ACHN (cell line): ENCODE measurements at regions not wholly inside any gene's neighbourhood (a gene's known extent, or its start where the extent isn't known, plus 50 kb on each side); places are given as distances from the start of the nearest gene placed in this dataset.
"Not testable (repeated sequence)": the region's sequence is repeated elsewhere in the genome, so short reads cannot be mapped to it uniquely, and the experiment has no call there.

Experiments
- DNase-seq: peaks from one replicate; pipeline ENCODE4 v3.0.0-alpha.2; 2015
- in situ Hi-C: cut with HindIII; loops from 2 replicates; pipeline ENCODE4 v1.10.0; 2017; ENCODE audit warnings: low sequenced_read_pairs, low pct_ligation_motif_present, low pct_unique_long_range_greater_than_20kb

- no peak for DNase-seq
- in situ Hi-C loops: no loop called here
Measured at GRCh38 chr5:56763711-56764466, 51.5 kb upstream of the MAP3K1 start.

DNA sequence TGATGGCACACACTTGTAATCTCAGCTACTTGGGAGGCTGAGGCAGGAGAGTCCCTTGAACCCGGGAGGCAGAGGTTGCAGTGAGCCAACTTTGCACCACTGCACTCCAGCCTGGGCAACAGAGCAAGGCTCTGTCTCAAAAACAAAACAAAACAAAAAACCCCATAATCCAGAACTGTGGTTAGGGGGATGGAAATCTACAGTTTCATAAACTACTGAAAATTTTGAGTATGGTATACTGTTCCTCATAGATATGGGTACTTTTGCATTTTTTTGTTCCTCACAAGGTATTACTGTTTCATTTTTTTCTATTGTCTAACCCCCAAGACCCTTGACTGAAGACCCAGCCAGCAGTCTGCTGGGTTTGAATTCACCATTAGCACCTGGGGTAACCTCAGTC is 52.2 kb upstream of the MAP3K1 start:
- no peak for DNase-seq
- in situ Hi-C loops: no loop called here

DNA sequence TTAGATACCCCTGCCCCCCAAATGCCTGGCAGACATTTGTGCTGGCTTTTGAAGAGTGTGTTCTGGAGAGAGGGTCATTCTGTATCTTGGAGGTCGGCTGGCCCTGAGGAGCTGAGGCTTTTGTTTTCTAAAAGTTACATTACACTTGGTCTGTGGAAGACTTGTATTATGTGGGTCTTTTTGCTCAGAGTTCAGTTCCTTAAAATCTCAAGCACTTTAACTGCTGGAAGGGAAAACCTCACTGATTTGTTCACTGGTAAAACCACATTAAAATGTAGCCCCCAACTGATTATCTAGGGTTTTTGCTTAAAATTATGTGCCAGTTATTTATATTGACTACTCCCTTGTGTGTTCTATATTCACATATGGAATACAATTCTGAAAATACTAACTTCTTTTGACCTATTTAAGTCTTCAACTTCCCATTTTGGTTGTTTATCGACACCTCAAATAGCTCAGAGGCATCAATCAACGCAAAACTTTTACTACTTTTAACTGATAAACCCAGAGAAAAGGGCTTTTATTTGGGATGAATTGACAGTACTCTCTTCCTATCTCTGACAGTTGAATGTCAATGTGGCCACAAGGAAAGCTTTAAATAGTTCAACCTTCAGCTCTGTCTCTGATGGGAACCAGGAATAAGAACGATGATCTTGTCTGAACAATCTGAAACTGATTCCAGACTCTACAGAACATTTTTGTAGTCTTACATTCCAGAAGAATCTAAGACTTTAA is 54.0 kb upstream of the MAP3K1 start:
- in situ Hi-C loops: no loop called here
- DNase-seq: no peak

GRCh38 chr5:56760723-56761122 is 54.6 kb upstream of the MAP3K1 start:
- in situ Hi-C loops: no loop called here
- no peak for DNase-seq

GRCh38 chr5:56759521-56760216 is 55.7 kb upstream of the MAP3K1 start:
- in situ Hi-C loops: no loop called here
- DNase-seq: no peak

DNA sequence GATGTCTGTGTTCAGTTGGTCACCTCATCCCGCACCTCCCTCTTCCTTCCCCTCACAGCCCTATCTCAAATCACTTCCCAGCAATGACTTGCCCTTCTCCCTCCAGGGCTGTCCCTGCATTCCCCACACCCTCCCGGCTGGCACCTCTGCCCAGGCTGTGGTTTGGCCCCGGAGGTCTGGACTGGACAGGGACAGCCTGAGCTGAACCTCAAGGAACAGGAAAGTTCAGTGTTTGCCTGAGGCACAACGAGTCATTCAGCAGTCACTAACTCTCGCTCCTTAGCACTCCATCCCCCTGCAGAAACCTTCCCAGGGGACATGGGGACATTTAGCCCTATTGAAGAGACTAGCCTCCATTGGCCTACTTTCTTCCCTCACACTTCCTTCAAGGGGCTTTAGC is 58.3 kb upstream of the MAP3K1 start:
- no peak for DNase-seq
- in situ Hi-C loops: no loop called here

DNA sequence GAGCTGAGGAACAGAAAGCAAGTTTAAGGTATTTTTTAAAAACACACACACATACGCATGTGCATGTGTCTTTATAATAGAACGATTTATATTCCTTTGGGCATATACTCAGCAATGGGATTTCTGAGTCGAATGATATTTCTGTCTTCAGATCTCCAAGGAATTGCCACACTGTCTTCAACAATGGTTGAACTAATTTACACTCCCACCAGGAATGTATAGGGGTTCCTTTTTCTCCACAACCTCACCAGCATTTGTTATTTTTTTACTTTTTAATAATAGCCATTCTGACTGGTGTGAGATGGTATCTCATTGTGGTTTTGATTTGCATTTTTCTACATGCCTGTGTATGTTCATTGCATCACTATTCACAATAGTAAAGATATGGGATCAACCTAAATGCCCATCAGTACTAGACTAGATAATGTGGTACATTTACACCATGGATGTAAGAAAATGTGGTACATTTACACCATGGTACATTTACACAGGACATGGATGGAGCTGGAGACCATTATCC is 60.3 kb upstream of the MAP3K1 start:
- in situ Hi-C loops: no loop called here

DNA sequence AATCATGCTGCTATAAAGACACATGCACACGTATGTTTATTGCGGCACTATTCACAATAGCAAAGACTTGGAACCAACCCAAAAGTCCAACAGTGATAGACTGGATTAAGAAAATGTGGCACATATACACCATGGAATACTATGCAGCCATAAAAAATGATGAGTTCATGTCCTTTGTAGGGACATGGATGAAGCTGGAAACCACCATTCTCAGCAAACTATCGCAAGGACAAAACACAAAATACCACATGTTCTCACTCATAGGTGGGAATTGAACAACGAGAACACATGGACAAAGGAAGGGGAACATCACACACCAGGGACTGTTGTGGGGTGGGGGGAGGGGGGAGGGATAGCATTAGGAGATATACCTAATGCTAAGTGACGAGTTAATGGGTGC is 61.8 kb upstream of the MAP3K1 start:
- in situ Hi-C loops, DNase-seq: not testable (repeated sequence)

More for the DNA sequence above, 60.3 kb upstream of the MAP3K1 start:
- DNase-seq: no peak

DNA sequence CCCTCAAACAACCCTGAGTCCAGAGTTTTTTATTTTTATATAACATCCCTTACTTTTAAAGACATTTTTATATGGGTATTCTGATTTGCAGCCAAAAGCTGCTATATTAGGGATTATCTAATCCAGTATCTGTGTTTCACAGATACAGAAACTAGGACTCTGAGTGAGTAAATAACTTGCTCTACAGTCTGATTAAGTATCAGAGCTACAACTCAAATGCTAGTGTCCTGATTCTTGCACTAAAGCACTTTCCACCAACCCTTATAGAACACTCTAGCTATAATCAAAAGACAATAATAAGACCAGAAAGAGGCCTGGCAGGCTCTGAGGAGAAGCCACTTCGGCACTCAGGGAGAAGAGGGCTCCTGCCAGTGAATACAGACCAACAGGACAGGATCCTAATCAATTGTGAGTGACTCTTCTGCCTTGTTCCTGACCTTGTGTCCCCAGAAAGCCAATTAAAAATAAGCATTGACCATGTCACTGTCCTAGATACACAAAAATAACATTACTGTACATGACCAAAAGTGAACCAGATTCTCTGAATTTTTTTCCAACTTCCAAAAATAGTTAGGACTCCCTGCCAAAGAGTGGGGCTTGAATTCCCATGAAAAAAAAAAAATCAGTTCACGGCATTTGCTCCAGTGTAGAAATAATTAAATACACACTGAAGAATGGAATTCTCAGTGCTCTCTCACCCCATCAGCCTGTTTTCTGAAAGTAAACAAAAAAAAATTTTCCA is 63.6 kb upstream of the MAP3K1 start:
- no peak for DNase-seq
- in situ Hi-C loops: no loop called here

- DNase-seq: no peak
- in situ Hi-C loops: no loop called here
Measured at GRCh38 chr5:56749842-56750241, 65.5 kb upstream of the MAP3K1 start.

DNA sequence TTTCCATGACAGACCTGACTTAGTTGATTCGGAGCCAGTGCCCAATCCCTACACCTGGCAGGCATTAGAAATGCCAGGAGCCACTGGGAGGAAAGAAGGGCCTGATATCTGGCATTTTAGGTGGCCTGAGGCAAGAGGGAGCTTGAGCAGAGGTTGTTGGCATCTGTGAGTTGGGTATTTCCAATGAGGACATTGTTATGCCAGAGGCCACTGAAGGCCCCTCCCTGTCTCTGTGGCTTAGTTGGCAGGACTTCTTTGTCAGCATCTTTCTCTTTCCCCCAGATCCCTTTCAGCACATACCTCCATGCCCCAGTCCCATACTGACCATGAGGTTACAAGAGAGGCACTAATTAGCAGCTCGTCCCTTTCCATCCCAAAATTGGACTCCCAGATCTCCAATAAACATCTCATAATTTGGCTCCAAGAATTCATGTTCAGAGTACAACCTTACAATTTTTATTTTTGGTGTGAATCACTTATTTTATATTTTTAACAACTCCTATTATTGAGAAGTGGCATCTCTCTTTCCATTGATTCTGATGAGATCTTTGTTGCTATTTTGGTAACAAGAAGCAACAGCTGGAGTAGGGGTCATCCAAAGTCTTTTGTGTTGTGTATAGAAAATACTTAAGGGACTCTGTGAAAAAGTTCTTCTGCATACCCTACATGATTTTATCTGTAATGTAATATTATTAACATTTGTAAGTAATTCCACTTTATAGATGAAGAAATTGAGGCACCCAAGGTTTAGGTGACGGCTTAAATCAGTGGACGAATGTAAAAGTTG is 68.6 kb upstream of the MAP3K1 start:
- in situ Hi-C loops: no loop called here
- DNase-seq: no peak

GRCh38 chr5:56745864-56746263 is 69.5 kb upstream of the MAP3K1 start:
- no peak for DNase-seq
- in situ Hi-C loops: no loop called here

DNA sequence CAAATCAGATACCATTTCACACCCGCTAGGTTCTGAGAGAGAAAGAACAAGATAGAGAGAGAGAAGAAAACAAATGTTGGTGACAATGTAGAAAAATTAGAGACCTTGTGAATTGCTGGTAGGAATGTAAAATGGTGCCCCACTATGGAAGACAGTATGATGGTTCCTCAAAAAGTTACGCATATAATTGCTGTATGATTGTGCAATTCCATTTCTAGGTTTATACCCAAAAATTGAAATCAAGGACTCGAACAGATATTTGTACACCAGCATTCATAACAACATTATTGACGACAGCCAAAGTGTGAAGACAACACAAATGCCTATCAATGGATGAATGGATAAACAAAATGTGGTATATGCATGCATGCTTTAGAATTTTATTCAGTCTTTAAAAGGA is 74.5 kb upstream of the MAP3K1 start:
- in situ Hi-C loops: no loop called here
- DNase-seq: no peak

DNA sequence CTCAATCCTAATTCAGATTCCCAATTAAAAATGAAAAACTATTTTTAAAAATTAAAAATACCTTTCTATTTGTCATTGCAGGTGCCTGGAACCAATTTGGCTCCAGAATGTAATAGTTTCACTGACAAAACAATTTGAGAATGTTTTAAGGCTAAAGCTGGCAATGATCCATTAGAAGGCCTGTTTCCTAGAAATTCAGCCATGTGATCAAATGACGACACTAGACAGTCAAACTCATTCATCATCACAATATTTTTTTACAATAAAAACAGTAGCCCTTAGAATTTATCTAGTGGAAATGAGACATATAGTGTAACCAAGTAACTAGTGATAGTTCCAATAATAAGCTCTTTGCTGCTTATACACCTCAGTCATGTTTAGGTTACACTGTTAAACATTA is 75.4 kb upstream of the MAP3K1 start:
- in situ Hi-C loops: no loop called here
- no peak for DNase-seq

GRCh38 chr5:56737951-56738606 is 77.3 kb upstream of the MAP3K1 start:
- in situ Hi-C loops: no loop called here

DNA sequence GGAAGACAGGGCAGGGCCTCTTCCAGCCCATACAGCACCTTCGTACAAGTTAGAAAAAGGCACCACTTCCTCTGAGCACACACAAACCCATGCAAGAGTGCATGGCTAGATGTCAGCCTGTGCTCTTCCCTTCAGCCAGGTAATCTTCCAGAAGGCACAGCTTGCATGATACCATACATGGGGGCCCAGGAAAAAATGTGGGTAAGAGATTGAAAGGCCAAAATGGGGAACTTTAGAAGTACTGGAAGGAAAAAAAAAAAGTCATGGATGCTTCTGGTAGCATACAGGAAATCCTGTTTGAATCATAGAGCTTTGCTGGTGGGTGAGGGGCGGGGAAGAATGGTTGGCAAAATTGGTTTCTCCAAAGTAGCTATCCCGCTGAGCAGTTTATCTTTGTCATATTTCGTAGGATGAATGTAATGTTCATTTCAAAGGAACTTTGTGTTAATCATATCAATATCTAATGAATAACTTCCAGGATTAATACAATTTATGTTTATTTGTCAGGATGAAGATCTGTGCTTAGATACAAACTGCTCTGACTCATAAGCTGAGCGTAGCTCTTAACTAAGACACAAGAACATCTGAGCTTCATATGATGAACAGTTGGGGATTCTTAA is 78.2 kb upstream of the MAP3K1 start:
- DNase-seq: no peak
- in situ Hi-C loops: no loop called here

More at GRCh38 chr5:56737951-56738606, 77.3 kb upstream of the MAP3K1 start:
- no peak for DNase-seq
